ENCODE measurements at regions not wholly inside any gene's neighbourhood (a gene's known extent, or its start where the extent isn't known, plus 50 kb on each side); places are given as distances from the start of the nearest gene placed in this dataset.

- Mint-ChIP-seq H3K27ac (no peak overlapping the region), H3K9me3 (no peaks in the 10 kb centered on the region), H3K36me3 (ENCODE audit: low read depth) (peaks cover 7% of the 10 kb centered on the region), H3K4me3 (no peak overlapping the region), H3K27me3 (ENCODE audit: low read depth, poor library complexity) (peaks cover 4% of the 10 kb centered on the region), H3K4me1 (no peaks in the 10 kb centered on the region)
- no peak for DNase-seq
- TF ChIP-seq, protein P1, sequence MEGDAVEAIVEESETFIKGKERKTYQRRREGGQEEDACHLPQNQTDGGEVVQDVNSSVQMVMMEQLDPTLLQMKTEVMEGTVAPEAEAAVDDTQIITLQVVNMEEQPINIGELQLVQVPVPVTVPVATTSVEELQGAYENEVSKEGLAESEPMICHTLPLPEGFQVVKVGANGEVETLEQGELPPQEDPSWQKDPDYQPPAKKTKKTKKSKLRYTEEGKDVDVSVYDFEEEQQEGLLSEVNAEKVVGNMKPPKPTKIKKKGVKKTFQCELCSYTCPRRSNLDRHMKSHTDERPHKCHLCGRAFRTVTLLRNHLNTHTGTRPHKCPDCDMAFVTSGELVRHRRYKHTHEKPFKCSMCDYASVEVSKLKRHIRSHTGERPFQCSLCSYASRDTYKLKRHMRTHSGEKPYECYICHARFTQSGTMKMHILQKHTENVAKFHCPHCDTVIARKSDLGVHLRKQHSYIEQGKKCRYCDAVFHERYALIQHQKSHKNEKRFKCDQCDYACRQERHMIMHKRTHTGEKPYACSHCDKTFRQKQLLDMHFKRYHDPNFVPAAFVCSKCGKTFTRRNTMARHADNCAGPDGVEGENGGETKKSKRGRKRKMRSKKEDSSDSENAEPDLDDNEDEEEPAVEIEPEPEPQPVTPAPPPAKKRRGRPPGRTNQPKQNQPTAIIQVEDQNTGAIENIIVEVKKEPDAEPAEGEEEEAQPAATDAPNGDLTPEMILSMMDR (IDR thresholded peaks at IDR 0.05), result no peak
Observed at GRCh38 chr9:109941771-109942170, 161.8 kb downstream of the PALM2AKAP2 start.

GRCh38 chr9:109945573-109945972 is 165.6 kb downstream of the PALM2AKAP2 start:
- no peaks in the 10 kb centered on the region for H3K4me1 Mint-ChIP-seq
- H3K4me3 Mint-ChIP-seq, result no peak overlapping the region
- TF ChIP-seq, protein P1 (IDR thresholded peaks at IDR 0.05), result no peak
- peaks cover 7% of the 10 kb centered on the region for H3K36me3 Mint-ChIP-seq (ENCODE audit: low read depth)
- H3K27me3 Mint-ChIP-seq (ENCODE audit: low read depth, poor library complexity), result peaks cover 4% of the 10 kb centered on the region
- DNase-seq, result no peak
- no peaks in the 10 kb centered on the region for H3K9me3 Mint-ChIP-seq
- H3K27ac Mint-ChIP-seq, result no peak overlapping the region

DNA sequence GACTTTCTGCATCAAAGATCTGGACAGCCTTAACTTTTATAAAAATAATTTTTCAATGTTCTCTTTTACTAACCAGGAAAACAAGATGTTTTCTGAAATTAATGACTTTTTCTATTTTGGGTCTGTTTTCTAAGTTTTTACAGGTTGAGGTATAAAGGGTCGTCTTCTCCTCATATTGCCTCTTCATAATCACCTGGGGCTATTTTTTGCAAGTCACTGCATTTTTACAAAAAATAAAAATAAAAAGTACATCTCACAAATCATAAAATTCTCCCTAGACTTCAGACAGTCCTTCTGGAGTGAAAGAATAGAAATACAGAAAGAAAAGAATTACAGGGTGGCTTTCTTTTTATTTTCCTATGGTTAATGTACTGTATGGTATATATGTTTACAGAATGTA is 168.5 kb downstream of the PALM2AKAP2 start:
- no peak overlapping the region for H3K4me3 Mint-ChIP-seq
- TF ChIP-seq, protein P1 (IDR thresholded peaks at IDR 0.05), result no peak
- H3K27me3 Mint-ChIP-seq (ENCODE audit: low read depth, poor library complexity), result peaks cover 1% of the 10 kb centered on the region
- no peak for DNase-seq
- no peaks in the 10 kb centered on the region for H3K4me1 Mint-ChIP-seq
- H3K27ac Mint-ChIP-seq, result no peak overlapping the region
- H3K36me3 Mint-ChIP-seq (ENCODE audit: low read depth), result peaks cover 5% of the 10 kb centered on the region
- H3K9me3 Mint-ChIP-seq, result no peaks in the 10 kb centered on the region

- Mint-ChIP-seq H3K27me3 (ENCODE audit: low read depth, poor library complexity) (no peaks in the 10 kb centered on the region), H3K4me3 (no peak overlapping the region), H3K36me3 (ENCODE audit: low read depth) (no peaks in the 10 kb centered on the region), H3K4me1 (peaks cover 11% of the 10 kb centered on the region), H3K9me3 (no peaks in the 10 kb centered on the region), H3K27ac (peak overlapping the region; percentile 4)
- DNase-seq, result no peak
- TF ChIP-seq, protein P1 (IDR thresholded peaks at IDR 0.05), result no peak
Observed at GRCh38 chr9:109950710-109951443, 170.9 kb downstream of the PALM2AKAP2 start.

- DNase-seq, result no peak
- H3K4me3 Mint-ChIP-seq, result no peak overlapping the region
- H3K4me1 Mint-ChIP-seq, result peaks cover 26% of the 10 kb centered on the region
- H3K9me3 Mint-ChIP-seq, result no peaks in the 10 kb centered on the region
- H3K27ac Mint-ChIP-seq, result no peak overlapping the region
- TF ChIP-seq, protein P1 (IDR thresholded peaks at IDR 0.05), result no peak
- H3K27me3 Mint-ChIP-seq (ENCODE audit: low read depth, poor library complexity), result no peaks in the 10 kb centered on the region
- no peaks in the 10 kb centered on the region for H3K36me3 Mint-ChIP-seq (ENCODE audit: low read depth)
Observed at GRCh38 chr9:109953300-109953699, 173.3 kb downstream of the PALM2AKAP2 start.
